Renal cortical epithelial cell (primary cell): ENCODE measurements at regions not wholly inside any gene's neighbourhood (a gene's known extent, or its start where the extent isn't known, plus 50 kb on each side); places are given as distances from the start of the nearest gene placed in this dataset.
A peak's percentile ranks its signal among the peaks of the same experiment; 100 is the strongest.
"Not testable (repeated sequence)": the region's sequence is repeated elsewhere in the genome, so short reads cannot be mapped to it uniquely, and the experiment has no call there.

Experiments
- DNase-seq: peaks from one replicate; pipeline ENCODE4 v3.0.0-alpha.2; 2011; ENCODE audit warnings: low read depth

GRCh38 chr7:88614736-88615135, 144.8 kb upstream of the ZNF804B start:
- no peak for DNase-seq

- no peak for DNase-seq
Measured at GRCh38 chr7:88610942-88611341, 148.6 kb upstream of the ZNF804B start.

- DNase-seq = no peak
Measured at GRCh38 chr7:88600695-88601094, 158.8 kb upstream of the ZNF804B start.

- no peak for DNase-seq
Measured at GRCh38 chr7:88599528-88599927, 160.0 kb upstream of the ZNF804B start.

- no peak for DNase-seq
Measured at GRCh38 chr7:88597941-88598425, 161.5 kb upstream of the ZNF804B start.

- no peak for DNase-seq
Measured at GRCh38 chr7:88590963-88591362, 168.5 kb upstream of the ZNF804B start.

GRCh38 chr7:88589927-88590326, 169.6 kb upstream of the ZNF804B start:
- no peak for DNase-seq

- no peak for DNase-seq
Measured at GRCh38 chr7:88586890-88587289, 172.6 kb upstream of the ZNF804B start.

GRCh38 chr7:88586219-88586618, 173.3 kb upstream of the ZNF804B start:
- no peak for DNase-seq

GRCh38 chr7:88576720-88577119, 182.8 kb upstream of the ZNF804B start:
- no peak for DNase-seq

GRCh38 chr7:88566162-88566729, 193.3 kb upstream of the ZNF804B start:
- DNase-seq = no peak

- DNase-seq = no peak
Measured at GRCh38 chr7:88565401-88565800, 194.1 kb upstream of the ZNF804B start.

- not testable (repeated sequence) for DNase-seq
Measured at GRCh38 chr7:88556441-88556840, 203.1 kb upstream of the ZNF804B start.

GRCh38 chr7:88554847-88555246, 204.7 kb upstream of the ZNF804B start:
- DNase-seq = not testable (repeated sequence)

- DNase-seq = no peak
Measured at GRCh38 chr7:88548399-88548798, 211.1 kb upstream of the ZNF804B start.

GRCh38 chr7:88546808-88547207, 212.7 kb upstream of the ZNF804B start:
- peak; percentile 7 for DNase-seq

GRCh38 chr7:88545663-88546062, 213.8 kb upstream of the ZNF804B start:
- no peak for DNase-seq

GRCh38 chr7:88540012-88540411, 219.5 kb upstream of the ZNF804B start:
- DNase-seq = no peak

- DNase-seq = no peak
Measured at GRCh38 chr7:88539518-88539917, 220.0 kb upstream of the ZNF804B start.

- DNase-seq = no peak
Measured at GRCh38 chr7:88523645-88524044, 217.0 kb upstream of the STEAP4 start.

- no peak for DNase-seq
Measured at GRCh38 chr7:88522771-88523293, 216.1 kb upstream of the STEAP4 start.

- no peak for DNase-seq
Measured at GRCh38 chr7:88516429-88516828, 209.7 kb upstream of the STEAP4 start.

GRCh38 chr7:88515301-88515700, 208.6 kb upstream of the STEAP4 start:
- no peak for DNase-seq

- DNase-seq = no peak
Measured at GRCh38 chr7:88509341-88509740, 202.6 kb upstream of the STEAP4 start.
